ENCODE measurements at regions not wholly inside any gene's neighbourhood (a gene's known extent, or its start where the extent isn't known, plus 50 kb on each side); places are given as distances from the start of the nearest gene placed in this dataset.

DNA sequence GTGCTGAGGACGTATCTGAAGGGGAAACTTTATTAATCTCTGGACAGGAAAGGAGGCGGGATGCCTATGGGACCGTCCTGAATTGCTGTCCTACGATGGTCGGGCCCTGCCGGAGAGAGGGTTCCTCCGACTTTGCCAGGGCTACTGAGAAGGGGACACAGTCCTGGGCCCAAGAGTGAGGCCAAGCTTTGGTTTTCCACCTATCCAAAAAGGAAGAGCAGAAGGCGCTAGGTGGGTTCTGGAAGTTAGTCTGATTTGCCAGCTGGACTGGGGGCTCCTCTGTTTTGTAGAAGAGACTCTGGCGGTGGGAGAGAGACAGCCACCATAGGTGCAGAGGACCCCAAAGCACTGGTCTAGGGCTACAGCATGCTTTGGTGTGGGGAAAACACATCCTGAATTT lies 243.8 kb upstream of the IRX4 start:
- DNase-seq (ENCODE audit: low read depth, low spot score) (no peak), ATAC-seq (no peak)
- Histone ChIP-seq H3K27me3 (ENCODE audit: insufficient read depth, low read length) (peaks cover 4% of the 10 kb centered on the region), H3K4me3 (replicated peaks in 1 of 2; ENCODE audit: low read depth in 1 of 2, low read length in 2 of 2) (no peak overlapping the region), H3K4me1 (ENCODE audit: control insufficient read depth in 1 of 2, insufficient read depth in 2 of 2, low read length in 2 of 2) (no peaks in the 10 kb centered on the region), H3K36me3 (ENCODE audit: control insufficient read depth in 1 of 2, insufficient read depth in 2 of 2, low read length in 2 of 2) (no peaks in the 10 kb centered on the region), H3K79me2 (ENCODE audit: insufficient read depth, low read length) (no peaks in the 10 kb centered on the region), H3K4me2 (ENCODE audit: low read length) (no peak overlapping the region), H3K9ac (ENCODE audit: low read length) (no peak overlapping the region), H4K20me1 (ENCODE audit: insufficient read depth) (no peaks in the 10 kb centered on the region), H3K9me3 (ENCODE audit: control insufficient read depth in 1 of 2, insufficient read depth in 1 of 2, low read depth in 1 of 2, low read length in 2 of 2) (no peaks in the 10 kb centered on the region), H2AFZ (ENCODE audit: low read depth, low read length, poor library complexity, severe bottlenecking) (no peak overlapping the region), H3K9me2 (ENCODE audit: insufficient read depth) (no peaks in the 10 kb centered on the region), H3K27ac (ENCODE audit: low read depth, low read length) (no peak overlapping the region)
- no TSS peak for BruUV-seq (replicated peaks)
- POLR2A ChIA-PET, result no interaction called here
- CTCF ChIA-PET, result no interaction called here
- RAD21 ChIA-PET (ENCODE audit: low non-redundant PET in 1 of 2, low total read pairs in 2 of 2, uncharacterized antibody in 2 of 2, unreplicated experiment in 2 of 2), result no interaction called here
- TF ChIP-seq YY1 (IDR thresholded peaks at IDR 0.05; ENCODE audit: extremely low read depth, insufficient replicate concordance, low read depth, low read length) (no peak), SP1 (IDR thresholded peaks at IDR 0.05; ENCODE audit: low read depth) (no peak), REST (IDR thresholded peaks at IDR 0.05; ENCODE audit: low read depth) (no peak), TCF7L2 (IDR thresholded peaks at IDR 0.05; ENCODE audit: borderline replicate concordance, extremely low read depth, insufficient read depth, insufficient read length) (no peak)
- TF ChIP-seq, protein P1, sequence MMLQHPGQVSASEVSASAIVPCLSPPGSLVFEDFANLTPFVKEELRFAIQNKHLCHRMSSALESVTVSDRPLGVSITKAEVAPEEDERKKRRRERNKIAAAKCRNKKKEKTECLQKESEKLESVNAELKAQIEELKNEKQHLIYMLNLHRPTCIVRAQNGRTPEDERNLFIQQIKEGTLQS (IDR thresholded peaks at IDR 0.05), result no peak
- intact Hi-C loops (cut with micrococcal nuclease), result no loop called here

DNA sequence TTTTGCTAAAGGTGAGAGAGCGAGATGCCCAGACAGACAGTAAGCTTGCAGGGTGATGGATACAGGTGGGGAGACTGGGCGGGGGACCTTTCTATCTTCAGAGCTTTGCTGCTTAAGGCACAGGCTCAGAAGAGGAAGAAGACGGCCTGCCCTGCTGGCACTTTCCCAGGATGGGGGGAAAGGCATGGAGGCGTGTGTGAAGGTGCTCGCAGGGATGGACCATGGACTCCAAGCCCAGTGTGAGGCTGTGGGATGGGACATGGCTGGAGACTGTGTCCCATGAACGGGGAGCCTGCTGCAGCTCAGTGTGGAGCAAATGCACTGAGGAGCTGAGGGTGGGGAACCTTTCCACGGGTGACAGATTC lies 243.2 kb upstream of the IRX4 start:
- DNase-seq (ENCODE audit: low read depth, low spot score), result no peak
- Histone ChIP-seq H3K4me1 (ENCODE audit: control insufficient read depth in 1 of 2, insufficient read depth in 2 of 2, low read length in 2 of 2) (no peaks in the 10 kb centered on the region), H3K4me2 (ENCODE audit: low read length) (no peak overlapping the region), H3K9me3 (ENCODE audit: control insufficient read depth in 1 of 2, insufficient read depth in 1 of 2, low read depth in 1 of 2, low read length in 2 of 2) (no peaks in the 10 kb centered on the region), H3K9ac (ENCODE audit: low read length) (no peak overlapping the region), H3K79me2 (ENCODE audit: insufficient read depth, low read length) (no peaks in the 10 kb centered on the region), H3K27ac (ENCODE audit: low read depth, low read length) (no peak overlapping the region), H3K36me3 (ENCODE audit: control insufficient read depth in 1 of 2, insufficient read depth in 2 of 2, low read length in 2 of 2) (no peaks in the 10 kb centered on the region), H3K9me2 (ENCODE audit: insufficient read depth) (no peaks in the 10 kb centered on the region), H3K4me3 (replicated peaks in 1 of 2; ENCODE audit: low read depth in 1 of 2, low read length in 2 of 2) (no peak overlapping the region), H4K20me1 (ENCODE audit: insufficient read depth) (no peaks in the 10 kb centered on the region), H3K27me3 (ENCODE audit: insufficient read depth, low read length) (peaks cover 11% of the 10 kb centered on the region), H2AFZ (ENCODE audit: low read depth, low read length, poor library complexity, severe bottlenecking) (no peak overlapping the region)
- TF ChIP-seq YY1 (IDR thresholded peaks at IDR 0.05; ENCODE audit: extremely low read depth, insufficient replicate concordance, low read depth, low read length), result no peak
- no peak for TF ChIP-seq SIN3A (IDR thresholded peaks at IDR 0.05; ENCODE audit: low read depth)
- no TSS peak for BruUV-seq (replicated peaks)
- RAD21 ChIA-PET (ENCODE audit: low non-redundant PET in 1 of 2, low total read pairs in 2 of 2, uncharacterized antibody in 2 of 2, unreplicated experiment in 2 of 2), result no interaction called here
- intact Hi-C loops (cut with micrococcal nuclease), result no loop called here
- CTCF ChIA-PET, result no interaction called here
- ATAC-seq, result no peak
- POLR2A ChIA-PET, result no interaction called here

Data from HCT116 (cell line).